ENCODE measurements at regions not wholly inside any gene's neighbourhood (a gene's known extent, or its start where the extent isn't known, plus 50 kb on each side); places are given as distances from the start of the nearest gene placed in this dataset.

- H3K4me1 Mint-ChIP-seq (ENCODE audit: low read depth, unreplicated experiment), result no peaks in the 10 kb centered on the region
- no peak for TF ChIP-seq CTCF (IDR thresholded peaks at IDR 0.05; ENCODE audit: partially characterized antibody, unreplicated experiment)
- no peak for DNase-seq
- H3K27ac Mint-ChIP-seq (ENCODE audit: unreplicated experiment), result no peak overlapping the region
- peaks cover 1% of the 10 kb centered on the region for H3K9me3 Mint-ChIP-seq (ENCODE audit: unreplicated experiment)
- H3K27me3 Mint-ChIP-seq (ENCODE audit: unreplicated experiment), result no peaks in the 10 kb centered on the region
- no peak overlapping the region for H3K4me3 Mint-ChIP-seq (ENCODE audit: unreplicated experiment)
- H3K36me3 Mint-ChIP-seq (ENCODE audit: unreplicated experiment), result no peaks in the 10 kb centered on the region
These were observed 459.3 kb upstream of the AGTR1 start for GRCh38 chr3:148238421-148238821.

GRCh38 chr3:148240351-148240750, 457.4 kb upstream of the AGTR1 start:
- TF ChIP-seq CTCF (IDR thresholded peaks at IDR 0.05; ENCODE audit: partially characterized antibody, unreplicated experiment), result no peak
- H3K27me3 Mint-ChIP-seq (ENCODE audit: unreplicated experiment), result no peaks in the 10 kb centered on the region

GRCh38 chr3:148243609-148244008, 454.1 kb upstream of the AGTR1 start:
- H3K4me3 Mint-ChIP-seq (ENCODE audit: unreplicated experiment), result no peak overlapping the region
- H3K27me3 Mint-ChIP-seq (ENCODE audit: unreplicated experiment), result no peaks in the 10 kb centered on the region
- H3K36me3 Mint-ChIP-seq (ENCODE audit: unreplicated experiment), result no peaks in the 10 kb centered on the region
- no peak for DNase-seq
- no peak for TF ChIP-seq CTCF (IDR thresholded peaks at IDR 0.05; ENCODE audit: partially characterized antibody, unreplicated experiment)
- no peak overlapping the region for H3K27ac Mint-ChIP-seq (ENCODE audit: unreplicated experiment)
- no peaks in the 10 kb centered on the region for H3K4me1 Mint-ChIP-seq (ENCODE audit: low read depth, unreplicated experiment)
- H3K9me3 Mint-ChIP-seq (ENCODE audit: unreplicated experiment), result no peaks in the 10 kb centered on the region

More at GRCh38 chr3:148240351-148240750, 457.4 kb upstream of the AGTR1 start:
- H3K4me1 Mint-ChIP-seq (ENCODE audit: low read depth, unreplicated experiment), result no peaks in the 10 kb centered on the region
- H3K4me3 Mint-ChIP-seq (ENCODE audit: unreplicated experiment), result no peak overlapping the region
- no peaks in the 10 kb centered on the region for H3K36me3 Mint-ChIP-seq (ENCODE audit: unreplicated experiment)
- no peak for DNase-seq
- H3K27ac Mint-ChIP-seq (ENCODE audit: unreplicated experiment), result no peak overlapping the region
- H3K9me3 Mint-ChIP-seq (ENCODE audit: unreplicated experiment), result peaks cover 1% of the 10 kb centered on the region

GRCh38 chr3:148246291-148246923, 451.3 kb upstream of the AGTR1 start:
- no peak overlapping the region for H3K4me3 Mint-ChIP-seq (ENCODE audit: unreplicated experiment)
- TF ChIP-seq CTCF (IDR thresholded peaks at IDR 0.05; ENCODE audit: partially characterized antibody, unreplicated experiment), result no peak
- no peak overlapping the region for H3K27ac Mint-ChIP-seq (ENCODE audit: unreplicated experiment)
- H3K27me3 Mint-ChIP-seq (ENCODE audit: unreplicated experiment), result no peaks in the 10 kb centered on the region
- H3K4me1 Mint-ChIP-seq (ENCODE audit: low read depth, unreplicated experiment), result peaks cover 2% of the 10 kb centered on the region
- no peak for DNase-seq
- H3K9me3 Mint-ChIP-seq (ENCODE audit: unreplicated experiment), result no peaks in the 10 kb centered on the region
- H3K36me3 Mint-ChIP-seq (ENCODE audit: unreplicated experiment), result no peaks in the 10 kb centered on the region

GRCh38 chr3:148253713-148254112, 444.0 kb upstream of the AGTR1 start:
- TF ChIP-seq CTCF (IDR thresholded peaks at IDR 0.05; ENCODE audit: partially characterized antibody, unreplicated experiment), result no peak
- Mint-ChIP-seq H3K27me3 (ENCODE audit: unreplicated experiment) (peaks cover 2% of the 10 kb centered on the region), H3K36me3 (ENCODE audit: unreplicated experiment) (peaks cover 6% of the 10 kb centered on the region), H3K27ac (ENCODE audit: unreplicated experiment) (no peak overlapping the region), H3K4me1 (ENCODE audit: low read depth, unreplicated experiment) (peaks cover 2% of the 10 kb centered on the region), H3K4me3 (ENCODE audit: unreplicated experiment) (no peak overlapping the region), H3K9me3 (ENCODE audit: unreplicated experiment) (no peaks in the 10 kb centered on the region)
- DNase-seq, result no peak
